ENCODE measurements at regions not wholly inside any gene's neighbourhood (a gene's known extent, or its start where the extent isn't known, plus 50 kb on each side); places are given as distances from the start of the nearest gene placed in this dataset.
A peak's percentile ranks its signal among the peaks of the same experiment; 100 is the strongest.

DNA sequence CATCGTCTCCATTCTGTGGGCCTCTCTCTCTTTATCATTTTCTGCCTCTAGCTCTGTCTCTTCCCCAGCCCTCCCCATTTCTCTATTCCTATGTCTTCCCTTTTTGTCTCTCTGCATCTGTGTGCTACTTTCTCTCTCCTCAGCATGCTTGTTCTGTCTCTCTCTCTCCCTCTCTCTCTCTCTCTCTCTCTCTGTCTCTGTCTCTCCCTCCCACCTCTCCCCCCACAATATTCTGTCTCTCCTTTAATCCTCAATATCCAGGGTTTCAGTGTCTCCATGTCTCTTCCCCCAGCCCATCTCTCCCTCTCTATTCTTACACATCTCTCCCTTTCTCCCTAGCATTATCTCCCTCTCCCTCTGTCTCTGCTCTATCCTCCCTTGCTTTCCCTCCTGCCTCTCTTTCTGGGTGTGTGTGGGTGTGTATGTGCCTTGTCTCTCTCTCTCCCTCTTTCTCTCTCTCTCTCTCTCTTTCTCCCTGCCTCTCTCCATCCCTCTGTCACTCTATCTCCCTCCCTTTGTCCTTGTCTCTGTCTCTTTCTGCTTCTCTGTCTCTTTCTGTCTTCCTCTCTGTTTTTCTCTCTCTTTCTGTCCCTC lies 76.9 kb upstream of the SIRPA start:
- Histone ChIP-seq H3K9me3 (peaks cover 0 to 28% (median 23%) of the 10 kb centered on the region in 8 donors), H3K4me1 (peaks cover 0 to 65% (median 30%) of the 10 kb centered on the region in 6 donors), H3K36me3 (no peaks in the 10 kb centered on the region), H3K27ac (peak overlapping the region in 6 of 8 donors; percentile 22 to 93 (median 87)), H3K27me3 (replicated peaks in 1 of 7) (peaks cover 0 to 26% (median 0%) of the 10 kb centered on the region in 7 donors), H3K4me3 (peak overlapping the region in 1 of 8 donors; percentile 45)
- no peak for DNase-seq
- intact Hi-C loops (cut with DNase I; ENCODE audit: low total_unique reads) = no loop called here
- TF ChIP-seq, protein P1, sequence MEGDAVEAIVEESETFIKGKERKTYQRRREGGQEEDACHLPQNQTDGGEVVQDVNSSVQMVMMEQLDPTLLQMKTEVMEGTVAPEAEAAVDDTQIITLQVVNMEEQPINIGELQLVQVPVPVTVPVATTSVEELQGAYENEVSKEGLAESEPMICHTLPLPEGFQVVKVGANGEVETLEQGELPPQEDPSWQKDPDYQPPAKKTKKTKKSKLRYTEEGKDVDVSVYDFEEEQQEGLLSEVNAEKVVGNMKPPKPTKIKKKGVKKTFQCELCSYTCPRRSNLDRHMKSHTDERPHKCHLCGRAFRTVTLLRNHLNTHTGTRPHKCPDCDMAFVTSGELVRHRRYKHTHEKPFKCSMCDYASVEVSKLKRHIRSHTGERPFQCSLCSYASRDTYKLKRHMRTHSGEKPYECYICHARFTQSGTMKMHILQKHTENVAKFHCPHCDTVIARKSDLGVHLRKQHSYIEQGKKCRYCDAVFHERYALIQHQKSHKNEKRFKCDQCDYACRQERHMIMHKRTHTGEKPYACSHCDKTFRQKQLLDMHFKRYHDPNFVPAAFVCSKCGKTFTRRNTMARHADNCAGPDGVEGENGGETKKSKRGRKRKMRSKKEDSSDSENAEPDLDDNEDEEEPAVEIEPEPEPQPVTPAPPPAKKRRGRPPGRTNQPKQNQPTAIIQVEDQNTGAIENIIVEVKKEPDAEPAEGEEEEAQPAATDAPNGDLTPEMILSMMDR (IDR thresholded peaks at IDR 0.05 in 8 of 11, conservative IDR thresholded peaks at IDR 0.05 in 3 of 11) = no peak
- TF ChIP-seq POLR2AphosphoS5 (IDR thresholded peaks at IDR 0.05) = no peak
- no peak for TF ChIP-seq POLR2A (IDR thresholded peaks at IDR 0.05)
- WGBS, 5 donors = 24 to 60% (median 35%) methylated on average over 1 of the region's 1 CpG

DNA sequence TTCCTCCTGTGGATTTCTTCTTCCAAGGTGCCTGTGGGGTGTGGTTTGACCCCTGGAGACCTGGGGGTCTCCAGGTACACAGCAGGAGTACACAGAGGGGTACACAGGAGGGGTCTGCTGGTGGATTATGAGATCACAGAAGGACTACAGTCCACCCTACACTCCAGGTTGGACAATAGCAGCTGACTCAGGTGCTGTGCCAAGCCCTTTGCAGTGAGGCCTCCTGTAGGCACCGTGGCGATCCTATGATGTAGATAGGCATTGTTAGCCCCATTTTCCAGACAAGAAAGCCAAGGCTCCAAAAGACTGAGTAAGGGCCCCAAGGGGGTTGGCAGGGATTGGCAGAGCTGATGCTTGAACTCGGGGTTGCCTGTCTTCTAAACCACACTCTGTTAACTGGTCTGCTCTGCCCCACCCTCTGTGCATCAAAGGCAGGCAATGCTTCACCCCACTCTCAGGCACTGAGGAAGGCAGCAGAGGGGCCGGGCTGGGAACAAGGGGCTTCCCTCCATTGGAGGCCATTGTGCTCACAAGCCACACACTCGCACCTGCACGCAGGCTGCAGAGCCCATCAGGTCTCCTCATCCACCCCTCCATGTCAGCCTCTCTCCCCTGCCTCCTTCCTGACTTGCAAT lies 77.5 kb upstream of the SIRPA start:
- H3K4me3 ChIP-seq = no peak overlapping the region
- peak overlapping the region in 6 of 8 donors; percentile 22 to 93 (median 87) for H3K27ac ChIP-seq
- 85 to 89% (median 86%) methylated on average over 6 of the region's 6 CpGs for WGBS, 5 donors
- H3K36me3 ChIP-seq = no peaks in the 10 kb centered on the region
- H3K4me1 ChIP-seq = peaks cover 0 to 68% (median 30%) of the 10 kb centered on the region in 6 donors
- DNase-seq = no peak
- TF ChIP-seq, protein P1 (IDR thresholded peaks at IDR 0.05 in 8 of 11, conservative IDR thresholded peaks at IDR 0.05 in 3 of 11) = no peak
- no peak for TF ChIP-seq POLR2A (IDR thresholded peaks at IDR 0.05)
- no peak for TF ChIP-seq POLR2AphosphoS5 (IDR thresholded peaks at IDR 0.05)
- peaks cover 0 to 26% (median 0%) of the 10 kb centered on the region in 7 donors for H3K27me3 ChIP-seq (replicated peaks in 1 of 7)
- H3K9me3 ChIP-seq = peaks cover 0 to 22% (median 16%) of the 10 kb centered on the region in 8 donors
- intact Hi-C loops (cut with DNase I; ENCODE audit: low total_unique reads) = no loop called here

DNA sequence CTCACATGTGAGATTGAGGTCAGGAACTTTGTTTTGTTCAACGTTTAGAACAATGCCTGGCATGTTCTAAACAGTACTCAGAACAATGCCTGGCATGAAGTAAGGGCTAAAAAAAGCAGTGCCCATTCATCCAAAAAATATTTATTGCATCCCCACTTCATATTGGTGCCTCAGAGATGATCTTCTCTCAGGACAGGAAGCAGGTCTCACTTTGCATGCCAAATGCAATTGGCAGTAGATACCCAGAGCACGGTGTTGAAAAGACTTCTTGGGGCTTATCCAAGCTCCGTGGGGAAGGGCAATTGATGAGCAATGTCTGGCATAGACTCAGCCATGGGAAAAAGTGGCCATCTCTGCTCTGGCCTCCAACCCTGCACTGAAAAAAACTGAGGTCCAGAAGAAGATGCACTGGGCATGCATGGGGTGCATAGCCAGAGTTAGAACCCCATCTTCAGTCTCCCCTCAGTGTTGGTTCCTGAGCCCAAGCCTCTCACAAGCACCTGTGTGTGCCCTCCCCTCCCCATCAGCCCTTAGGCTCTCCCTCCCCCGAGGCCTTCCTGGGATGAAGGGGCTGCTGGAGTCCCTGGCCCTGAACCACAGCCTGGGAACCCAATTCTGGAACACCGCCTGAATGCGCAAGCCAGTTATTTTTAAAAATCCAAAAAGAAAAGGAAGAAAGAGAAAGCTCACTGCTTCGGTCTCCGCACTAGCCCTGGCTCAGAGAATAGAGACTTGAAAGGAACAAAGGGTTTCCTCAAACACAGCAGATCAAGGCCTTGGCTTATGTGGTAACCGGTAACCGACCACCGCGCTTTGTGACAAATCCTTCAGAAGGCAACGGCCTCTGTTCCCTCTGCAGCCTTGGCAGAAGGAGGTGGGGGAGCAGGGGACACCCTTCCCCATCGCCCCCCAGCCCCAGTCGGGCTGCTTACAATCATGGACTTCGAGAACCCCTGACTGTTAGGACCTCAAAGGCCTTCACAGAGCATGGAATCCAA lies 78.5 kb upstream of the SIRPA start:
- Histone ChIP-seq H3K4me1 (peaks cover 2 to 74% (median 35%) of the 10 kb centered on the region in 6 donors), H3K27ac (peak overlapping the region in 5 of 8 donors; percentile 21 to 93 (median 88)), H3K36me3 (no peaks in the 10 kb centered on the region), H3K9me3 (peaks cover 0 to 11% (median 6%) of the 10 kb centered on the region in 8 donors), H3K4me3 (peak overlapping the region in 1 of 8 donors; percentile 15), H3K27me3 (replicated peaks in 1 of 7) (peaks cover 0 to 26% (median 0%) of the 10 kb centered on the region in 7 donors)
- intact Hi-C loops (cut with DNase I; ENCODE audit: low total_unique reads) = no loop called here
- 25 to 43% (median 31%) methylated on average over 16 of the region's 16 CpGs for WGBS, 5 donors
- TF ChIP-seq POLR2AphosphoS5 (IDR thresholded peaks at IDR 0.05) (no peak), POLR2A (IDR thresholded peaks at IDR 0.05) (no peak)
- TF ChIP-seq, protein P1 (IDR thresholded peaks at IDR 0.05 in 8 of 11, conservative IDR thresholded peaks at IDR 0.05 in 3 of 11) = no peak
- no peak for DNase-seq
